ENCODE measurements at regions not wholly inside any gene's neighbourhood (a gene's known extent, or its start where the extent isn't known, plus 50 kb on each side); places are given as distances from the start of the nearest gene placed in this dataset.

GRCh38 chr18:75912829-75913228, 485.3 kb upstream of the SMIM21 start:
- TF ChIP-seq FOXM1 (IDR thresholded peaks at IDR 0.05; ENCODE audit: borderline replicate concordance, low read depth): no peak
- TF ChIP-seq USF1 (IDR thresholded peaks at IDR 0.05): no peak
- no peak for TF ChIP-seq EGR1 (IDR thresholded peaks at IDR 0.05)
- TF ChIP-seq MAX (IDR thresholded peaks at IDR 0.05): no peak
- TF ChIP-seq ZBTB7A (IDR thresholded peaks at IDR 0.05; ENCODE audit: low read depth): no peak
- no peak for TF ChIP-seq REST (IDR thresholded peaks at IDR 0.05; ENCODE audit: low read depth)
- TF ChIP-seq TAF1 (IDR thresholded peaks at IDR 0.05; ENCODE audit: low read depth): no peak
- TF ChIP-seq CREB1 (IDR thresholded peaks at IDR 0.05; ENCODE audit: low read depth): no peak
- TF ChIP-seq EP300 (IDR thresholded peaks at IDR 0.05; ENCODE audit: borderline replicate concordance): no peak
- TF ChIP-seq RAD21 (IDR thresholded peaks at IDR 0.05; ENCODE audit: low read depth): no peak
- no peak for TF ChIP-seq CEBPB (IDR thresholded peaks at IDR 0.05)
- no peak for TF ChIP-seq YY1 (IDR thresholded peaks at IDR 0.05; ENCODE audit: low read depth)
- no peak for TF ChIP-seq TEAD4 (IDR thresholded peaks at IDR 0.05)
- no peak for TF ChIP-seq TCF12 (IDR thresholded peaks at IDR 0.05; ENCODE audit: low read depth)
- no peak for TF ChIP-seq NFIC (IDR thresholded peaks at IDR 0.05)

GRCh38 chr18:75904416-75904815, 476.9 kb upstream of the SMIM21 start:
- TF ChIP-seq REST (IDR thresholded peaks at IDR 0.05; ENCODE audit: low read depth) (no peak), USF1 (IDR thresholded peaks at IDR 0.05) (no peak), CEBPB (IDR thresholded peaks at IDR 0.05) (no peak), RAD21 (IDR thresholded peaks at IDR 0.05; ENCODE audit: low read depth) (no peak), TCF12 (IDR thresholded peaks at IDR 0.05; ENCODE audit: low read depth) (no peak), CREB1 (IDR thresholded peaks at IDR 0.05; ENCODE audit: low read depth) (no peak), TAF1 (IDR thresholded peaks at IDR 0.05; ENCODE audit: low read depth) (no peak), YY1 (IDR thresholded peaks at IDR 0.05; ENCODE audit: low read depth) (no peak), FOXM1 (IDR thresholded peaks at IDR 0.05; ENCODE audit: borderline replicate concordance, low read depth) (no peak), NFIC (IDR thresholded peaks at IDR 0.05) (no peak), ZBTB7A (IDR thresholded peaks at IDR 0.05; ENCODE audit: low read depth) (no peak), TEAD4 (IDR thresholded peaks at IDR 0.05) (no peak), MAX (IDR thresholded peaks at IDR 0.05) (no peak), EGR1 (IDR thresholded peaks at IDR 0.05) (no peak), EP300 (IDR thresholded peaks at IDR 0.05; ENCODE audit: borderline replicate concordance) (no peak)

GRCh38 chr18:75898651-75899050, 471.1 kb upstream of the SMIM21 start:
- no peak for TF ChIP-seq ZBTB7A (IDR thresholded peaks at IDR 0.05; ENCODE audit: low read depth)
- no peak for TF ChIP-seq RAD21 (IDR thresholded peaks at IDR 0.05; ENCODE audit: low read depth)
- TF ChIP-seq EP300 (IDR thresholded peaks at IDR 0.05; ENCODE audit: borderline replicate concordance): no peak
- TF ChIP-seq YY1 (IDR thresholded peaks at IDR 0.05; ENCODE audit: low read depth): no peak
- no peak for TF ChIP-seq FOXM1 (IDR thresholded peaks at IDR 0.05; ENCODE audit: borderline replicate concordance, low read depth)
- TF ChIP-seq TAF1 (IDR thresholded peaks at IDR 0.05; ENCODE audit: low read depth): no peak
- TF ChIP-seq TEAD4 (IDR thresholded peaks at IDR 0.05): no peak
- TF ChIP-seq EGR1 (IDR thresholded peaks at IDR 0.05): no peak
- TF ChIP-seq REST (IDR thresholded peaks at IDR 0.05; ENCODE audit: low read depth): no peak
- TF ChIP-seq MAX (IDR thresholded peaks at IDR 0.05): no peak
- TF ChIP-seq TCF12 (IDR thresholded peaks at IDR 0.05; ENCODE audit: low read depth): no peak
- no peak for TF ChIP-seq CREB1 (IDR thresholded peaks at IDR 0.05; ENCODE audit: low read depth)

- TF ChIP-seq TAF1 (IDR thresholded peaks at IDR 0.05; ENCODE audit: low read depth) (no peak), REST (IDR thresholded peaks at IDR 0.05; ENCODE audit: low read depth) (no peak), CEBPB (IDR thresholded peaks at IDR 0.05) (no peak), FOXM1 (IDR thresholded peaks at IDR 0.05; ENCODE audit: borderline replicate concordance, low read depth) (no peak), ZBTB7A (IDR thresholded peaks at IDR 0.05; ENCODE audit: low read depth) (no peak), MAX (IDR thresholded peaks at IDR 0.05) (no peak), CREB1 (IDR thresholded peaks at IDR 0.05; ENCODE audit: low read depth) (no peak), TCF12 (IDR thresholded peaks at IDR 0.05; ENCODE audit: low read depth) (no peak), EGR1 (IDR thresholded peaks at IDR 0.05) (no peak), RAD21 (IDR thresholded peaks at IDR 0.05; ENCODE audit: low read depth) (no peak), USF1 (IDR thresholded peaks at IDR 0.05) (no peak), YY1 (IDR thresholded peaks at IDR 0.05; ENCODE audit: low read depth) (no peak), EP300 (IDR thresholded peaks at IDR 0.05; ENCODE audit: borderline replicate concordance) (no peak), NFIC (IDR thresholded peaks at IDR 0.05) (no peak), TEAD4 (IDR thresholded peaks at IDR 0.05) (no peak)
Observed at GRCh38 chr18:75897386-75897785, 469.9 kb upstream of the SMIM21 start.

Data from Ishikawa (cell line).